PC-9 (cell line): ENCODE measurements at regions not wholly inside any gene's neighbourhood (a gene's known extent, or its start where the extent isn't known, plus 50 kb on each side); places are given as distances from the start of the nearest gene placed in this dataset.

Source experiments
- CTCF ChIP-seq: fragments of 200-600 bp; sonication (generic); conservative IDR thresholded peaks from 2 replicates; pipeline ENCODE4 v1.6.1; 2017; ENCODE audit warnings: mixed run types, antibody characterized with exemption, mild to moderate bottlenecking, moderate library complexity
- EZH2 ChIP-seq: fragments of 200-600 bp; sonication (generic); IDR thresholded peaks from 2 replicates; pipeline ENCODE4 v1.8.0; 2017; ENCODE audit warnings: antibody characterized with exemption, low read depth

GRCh38 chr6:165746331-165746730, 83.3 kb upstream of the PDE10A start:
- TF ChIP-seq CTCF (no peak), EZH2 (no peak)
